ENCODE measurements at regions not wholly inside any gene's neighbourhood (a gene's known extent, or its start where the extent isn't known, plus 50 kb on each side); places are given as distances from the start of the nearest gene placed in this dataset.
"Not testable (repeated sequence)": the region's sequence is repeated elsewhere in the genome, so short reads cannot be mapped to it uniquely, and the experiment has no call there.

DNA sequence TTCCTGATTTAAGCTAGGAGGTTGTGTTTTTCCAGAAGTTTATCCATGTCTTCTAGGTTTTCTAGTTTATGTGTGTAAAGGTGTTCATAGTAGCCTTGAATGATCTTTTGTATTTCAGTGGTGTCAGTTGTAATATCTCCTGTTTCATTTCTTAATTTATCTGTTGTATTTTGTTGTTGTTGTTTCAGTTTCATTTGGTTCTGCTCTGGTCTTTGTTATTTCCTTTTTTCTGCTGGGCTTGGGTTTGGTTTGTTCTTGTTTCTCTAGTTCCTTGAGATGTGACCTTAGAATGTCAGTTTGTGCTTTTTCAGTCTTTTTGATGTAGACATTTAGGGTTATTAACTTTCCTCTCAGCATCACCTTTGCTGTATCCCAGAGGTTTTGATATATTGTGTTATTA lies 62.8 kb downstream of the SCP2D1 start:
- not testable (repeated sequence) for DNase-seq (ENCODE audit: low read depth); H3K4me3 ChIP-seq (ENCODE audit: low read depth, low read length)

DNA sequence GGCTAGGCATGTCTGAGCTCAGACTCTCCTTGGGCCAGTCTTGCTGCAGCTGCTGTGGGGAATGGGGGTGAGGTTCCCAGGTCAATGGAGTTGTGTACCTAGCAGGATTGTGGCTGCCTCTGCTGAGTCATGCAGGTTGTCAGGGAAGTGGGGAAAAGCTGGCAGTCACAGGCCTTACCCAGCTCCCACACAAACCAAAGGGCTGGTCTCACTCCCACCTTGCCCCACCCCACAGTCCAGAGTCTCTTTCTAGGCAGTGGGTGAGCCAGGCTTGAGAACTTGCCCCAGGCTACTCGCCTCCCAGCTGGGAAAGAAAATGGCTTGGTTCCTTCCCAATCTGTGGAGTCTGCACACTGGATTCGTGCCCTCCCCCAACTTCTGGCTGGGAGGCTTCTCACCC lies 65.7 kb downstream of the SCP2D1 start:
- TF ChIP-seq, protein P1, sequence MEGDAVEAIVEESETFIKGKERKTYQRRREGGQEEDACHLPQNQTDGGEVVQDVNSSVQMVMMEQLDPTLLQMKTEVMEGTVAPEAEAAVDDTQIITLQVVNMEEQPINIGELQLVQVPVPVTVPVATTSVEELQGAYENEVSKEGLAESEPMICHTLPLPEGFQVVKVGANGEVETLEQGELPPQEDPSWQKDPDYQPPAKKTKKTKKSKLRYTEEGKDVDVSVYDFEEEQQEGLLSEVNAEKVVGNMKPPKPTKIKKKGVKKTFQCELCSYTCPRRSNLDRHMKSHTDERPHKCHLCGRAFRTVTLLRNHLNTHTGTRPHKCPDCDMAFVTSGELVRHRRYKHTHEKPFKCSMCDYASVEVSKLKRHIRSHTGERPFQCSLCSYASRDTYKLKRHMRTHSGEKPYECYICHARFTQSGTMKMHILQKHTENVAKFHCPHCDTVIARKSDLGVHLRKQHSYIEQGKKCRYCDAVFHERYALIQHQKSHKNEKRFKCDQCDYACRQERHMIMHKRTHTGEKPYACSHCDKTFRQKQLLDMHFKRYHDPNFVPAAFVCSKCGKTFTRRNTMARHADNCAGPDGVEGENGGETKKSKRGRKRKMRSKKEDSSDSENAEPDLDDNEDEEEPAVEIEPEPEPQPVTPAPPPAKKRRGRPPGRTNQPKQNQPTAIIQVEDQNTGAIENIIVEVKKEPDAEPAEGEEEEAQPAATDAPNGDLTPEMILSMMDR (conservative IDR thresholded peaks at IDR 0.05; ENCODE audit: low read depth, low read length), result no peak
- no peak for DNase-seq (ENCODE audit: low read depth)
- no peak overlapping the region for H3K4me3 ChIP-seq (ENCODE audit: low read depth, low read length)

DNA sequence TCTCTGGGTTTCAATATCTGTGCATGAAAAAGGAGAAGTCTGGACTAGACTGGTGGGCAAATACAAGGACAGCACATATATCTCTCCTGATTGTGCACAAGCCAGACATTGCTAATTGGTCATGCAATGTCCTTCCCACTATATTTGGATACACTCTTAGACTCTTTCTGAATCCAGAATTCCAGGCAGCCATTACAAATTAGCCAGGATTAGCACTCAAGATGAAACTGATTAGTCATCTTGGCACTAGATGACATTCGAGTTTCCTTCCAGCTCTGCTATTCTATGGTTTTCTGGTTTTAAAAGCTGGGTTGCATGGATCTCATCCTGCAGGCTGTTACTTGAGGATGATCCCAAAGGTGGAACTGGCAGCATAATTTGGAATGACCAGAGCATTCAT lies 73.2 kb downstream of the SCP2D1 start:
- H3K4me3 ChIP-seq (ENCODE audit: low read depth, low read length), result no peak overlapping the region
- TF ChIP-seq, protein P1 (conservative IDR thresholded peaks at IDR 0.05; ENCODE audit: low read depth, low read length), result no peak
- DNase-seq (ENCODE audit: low read depth), result no peak

DNA sequence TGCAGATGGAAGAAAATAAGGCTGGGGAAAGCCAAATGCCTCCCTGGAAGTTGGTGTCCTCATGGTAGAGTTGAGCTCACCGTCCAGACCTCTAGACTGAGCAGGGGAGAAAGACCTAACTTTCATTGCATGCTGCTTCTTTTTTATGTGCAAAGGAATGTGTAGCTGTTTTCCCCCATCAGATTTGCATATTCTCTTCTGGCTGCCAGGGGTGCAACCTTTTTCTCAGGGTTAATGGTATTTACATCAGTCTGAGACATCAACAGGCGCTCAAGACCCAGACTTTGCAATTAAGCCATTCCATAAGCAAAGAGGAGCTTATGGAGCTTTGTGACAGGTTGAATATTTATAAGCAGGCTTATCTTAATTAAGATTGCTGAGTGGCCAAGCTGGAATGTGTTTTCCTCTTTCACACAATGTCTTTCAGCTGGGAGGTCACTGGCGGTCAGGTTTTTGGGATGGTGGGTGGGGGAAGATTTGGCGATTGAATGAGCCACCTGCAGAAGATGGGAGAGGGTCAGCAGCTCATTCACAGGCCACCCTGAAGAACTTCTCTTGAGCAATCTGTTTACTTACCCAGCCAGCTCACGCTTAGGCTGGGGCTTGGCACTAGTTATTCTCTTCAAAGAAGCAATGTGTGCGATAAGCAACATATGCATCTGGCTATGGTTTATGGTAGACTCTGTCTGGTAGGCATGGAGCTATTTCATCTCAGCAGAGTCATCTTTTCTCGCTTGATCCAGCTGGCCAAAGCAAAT lies 88.6 kb downstream of the SCP2D1 start:
- TF ChIP-seq, protein P1 (conservative IDR thresholded peaks at IDR 0.05; ENCODE audit: low read depth, low read length), result no peak
- DNase-seq (ENCODE audit: low read depth), result no peak

DNA sequence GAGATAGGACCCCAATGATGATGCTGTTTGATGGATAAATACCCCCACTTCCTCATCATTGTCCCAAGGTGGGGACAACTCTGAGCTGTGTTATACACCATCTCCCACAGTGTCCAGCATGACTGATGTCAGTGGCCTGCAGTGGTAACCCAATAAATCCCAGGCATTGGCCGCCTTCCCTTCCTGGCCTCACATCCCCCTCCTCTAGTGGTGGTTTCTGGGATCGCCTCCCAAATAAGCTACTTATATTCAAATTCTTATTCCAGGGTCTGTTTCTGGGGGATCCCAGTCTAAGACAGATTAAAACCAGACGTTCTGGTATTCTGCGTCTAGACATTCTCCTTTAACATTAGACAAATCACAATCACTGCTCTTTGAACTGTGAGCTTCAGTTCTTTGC lies 90.6 kb downstream of the SCP2D1 start:
- H3K4me3 ChIP-seq (ENCODE audit: low read depth, low read length), result no peak overlapping the region
- TF ChIP-seq, protein P1 (conservative IDR thresholded peaks at IDR 0.05; ENCODE audit: low read depth, low read length), result no peak
- no peak for DNase-seq (ENCODE audit: low read depth)

More for the DNA sequence above, 88.6 kb downstream of the SCP2D1 start:
- no peak overlapping the region for H3K4me3 ChIP-seq (ENCODE audit: low read depth, low read length)

DNA sequence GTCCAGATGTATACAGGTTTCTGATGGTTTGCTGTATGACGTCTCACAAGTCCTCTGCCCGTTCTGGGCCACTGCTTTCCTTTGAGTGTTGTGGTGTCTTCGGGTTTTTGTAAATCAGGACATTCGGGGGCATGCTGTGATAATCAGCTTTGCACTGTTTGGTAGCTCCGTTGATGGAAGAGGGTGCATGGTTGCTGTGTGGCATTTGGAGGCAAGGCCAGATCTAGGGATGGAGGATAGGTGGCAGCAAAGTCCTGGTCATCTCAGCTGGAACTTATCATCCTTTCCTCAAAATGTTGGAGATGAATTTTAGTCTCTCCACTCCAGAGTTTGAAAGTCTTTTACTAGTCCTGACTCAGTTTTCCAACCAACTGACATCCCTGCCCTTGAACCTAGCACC lies 91.0 kb downstream of the SCP2D1 start:
- no peak overlapping the region for H3K4me3 ChIP-seq (ENCODE audit: low read depth, low read length)
- TF ChIP-seq, protein P1 (conservative IDR thresholded peaks at IDR 0.05; ENCODE audit: low read depth, low read length), result no peak
- no peak for DNase-seq (ENCODE audit: low read depth)

DNA sequence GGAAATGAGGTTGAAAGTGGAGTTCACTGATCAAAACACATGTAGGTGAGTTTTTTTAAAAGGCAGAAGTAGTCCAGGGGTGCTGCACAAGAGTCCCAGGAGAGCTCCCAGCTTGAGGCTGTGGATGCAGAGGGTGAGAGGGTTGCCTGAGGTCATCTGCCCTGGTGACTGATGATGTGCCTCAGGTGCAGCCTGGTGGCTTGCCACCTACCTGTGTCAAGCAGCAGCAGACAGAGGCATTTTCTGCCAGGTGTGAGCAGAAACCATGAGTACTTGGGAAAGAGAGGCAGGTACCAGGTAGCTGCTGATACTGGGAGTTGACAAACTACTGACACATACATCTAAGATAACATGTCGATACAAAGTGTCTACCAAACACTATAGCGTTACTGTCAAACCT lies 92.5 kb downstream of the SCP2D1 start:
- DNase-seq (ENCODE audit: low read depth), result no peak
- TF ChIP-seq, protein P1 (conservative IDR thresholded peaks at IDR 0.05; ENCODE audit: low read depth, low read length), result no peak
- no peak overlapping the region for H3K4me3 ChIP-seq (ENCODE audit: low read depth, low read length)

Measured in choroid plexus epithelial cell (primary cell).